ENCODE measurements at regions not wholly inside any gene's neighbourhood (a gene's known extent, or its start where the extent isn't known, plus 50 kb on each side); places are given as distances from the start of the nearest gene placed in this dataset.

- Histone ChIP-seq H3K27me3 (no peaks in the 10 kb centered on the region), H3K27ac (no peak overlapping the region), H3K9me3 (no peaks in the 10 kb centered on the region), H3K4me3 (no peak overlapping the region), H3K36me3 (no peaks in the 10 kb centered on the region), H3K4me1 (peaks cover 0 to 39% of the 10 kb centered on the region in 2 donors)
- ATAC-seq (no peak), DNase-seq (no peak)
- TF ChIP-seq CTCF (IDR thresholded peaks at IDR 0.05) = no peak
- intact Hi-C loops (cut with DNase I) = no loop called here
These were observed 51.9 kb upstream of the NEK6 start for GRCh38 chr9:124205686-124206352.

GRCh38 chr9:124206391-124206790, 51.4 kb upstream of the NEK6 start:
- Histone ChIP-seq H3K4me1 (peaks cover 0 to 37% of the 10 kb centered on the region in 2 donors), H3K4me3 (no peak overlapping the region), H3K9me3 (no peaks in the 10 kb centered on the region), H3K27me3 (no peaks in the 10 kb centered on the region), H3K27ac (no peak overlapping the region), H3K36me3 (no peaks in the 10 kb centered on the region)
- intact Hi-C loops (cut with DNase I) = no loop called here
- TF ChIP-seq CTCF (IDR thresholded peaks at IDR 0.05) = no peak
- peak in 1 of 4 donors; percentile 4 for DNase-seq
- no peak for ATAC-seq
